NCI-H82 (cell line): ENCODE measurements at regions not wholly inside any gene's neighbourhood (a gene's known extent, or its start where the extent isn't known, plus 50 kb on each side); places are given as distances from the start of the nearest gene placed in this dataset.
"Not testable (repeated sequence)": the region's sequence is repeated elsewhere in the genome, so short reads cannot be mapped to it uniquely, and the experiment has no call there.

Experiments
- DNase-seq: peaks from one replicate; lab custom pipeline; 2025; lab: John Stamatoyannopoulos, UW

DNA sequence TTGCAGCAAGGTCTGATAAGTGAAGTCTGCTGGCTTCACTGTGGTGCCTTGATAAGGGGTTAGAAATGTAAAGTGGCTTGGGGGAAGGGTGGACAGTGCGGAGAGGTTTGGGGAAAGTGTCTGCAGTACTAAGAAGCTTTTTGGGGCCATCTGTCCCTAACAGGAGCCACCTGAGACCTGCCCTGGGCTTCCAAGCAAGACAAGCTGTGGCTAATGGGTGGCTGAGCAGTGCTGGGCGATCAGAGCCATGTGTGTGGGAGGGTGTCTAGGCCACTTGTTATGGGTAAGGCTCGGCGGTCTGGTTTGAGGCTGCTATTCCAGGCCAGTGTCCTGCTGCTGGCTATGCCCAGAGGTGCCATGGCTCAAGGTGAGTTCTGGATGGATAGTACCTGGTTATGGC lies 185.4 kb upstream of the MTMR8 start:
- DNase-seq: no peak

DNA sequence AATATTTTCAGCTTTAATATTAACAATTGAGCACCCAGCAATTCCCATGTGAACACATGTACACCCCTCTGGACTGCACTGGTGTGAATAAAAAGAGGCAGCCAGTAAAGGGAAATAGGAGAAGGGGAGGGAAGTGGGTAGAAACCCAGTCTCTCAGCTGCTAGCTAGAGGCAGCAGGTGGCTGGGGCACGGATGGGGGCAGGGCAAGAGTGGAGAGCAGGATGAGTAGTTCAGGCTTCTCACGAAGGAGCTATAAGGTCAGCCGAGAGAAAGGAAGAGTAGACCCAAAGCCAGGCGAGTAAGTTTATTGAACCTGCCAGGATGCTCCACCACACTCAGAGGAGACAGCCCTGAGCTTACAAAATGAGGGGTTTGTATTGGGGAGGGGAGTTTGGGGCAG lies 184.8 kb upstream of the MTMR8 start:
- DNase-seq: peak; percentile 15

DNA sequence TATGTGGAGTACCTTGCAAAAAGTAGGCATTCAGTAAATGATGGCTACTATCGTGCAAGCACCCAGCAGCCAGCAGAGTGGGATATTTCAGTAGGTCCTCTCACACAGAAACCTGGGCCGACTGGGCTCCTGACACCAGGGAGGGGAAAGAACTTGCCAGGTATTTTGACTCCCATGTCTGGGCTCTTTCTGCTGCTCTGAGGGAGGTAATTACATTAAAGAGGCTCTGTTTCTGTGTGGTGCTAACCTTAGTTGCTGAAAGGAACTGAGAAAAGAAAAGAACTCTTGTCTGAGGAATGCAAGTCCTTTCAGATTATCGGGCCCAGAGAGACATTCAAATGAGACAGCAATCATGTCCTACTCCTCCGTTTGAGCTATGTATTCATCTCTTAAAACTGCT lies 175.8 kb upstream of the MTMR8 start:
- DNase-seq: no peak

DNA sequence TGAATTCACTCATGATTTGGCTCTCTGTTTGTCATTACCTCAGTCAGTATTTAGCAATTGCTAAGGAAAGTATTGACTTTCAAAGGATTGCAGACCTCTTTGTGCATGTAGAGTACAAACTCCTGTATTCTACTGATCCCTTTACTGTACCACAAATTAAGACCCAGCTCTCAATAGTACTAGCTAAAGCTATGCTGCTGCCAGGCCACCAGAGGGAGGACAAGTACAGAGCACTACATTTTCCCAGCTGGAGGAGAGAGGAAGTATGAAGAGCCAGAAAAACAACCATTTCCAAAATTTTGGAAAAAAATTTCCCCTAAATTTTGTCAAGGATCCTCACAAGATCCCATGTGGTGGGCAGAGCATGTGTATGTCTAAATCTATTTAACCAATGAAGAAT lies 175.0 kb upstream of the MTMR8 start:
- no peak for DNase-seq

DNA sequence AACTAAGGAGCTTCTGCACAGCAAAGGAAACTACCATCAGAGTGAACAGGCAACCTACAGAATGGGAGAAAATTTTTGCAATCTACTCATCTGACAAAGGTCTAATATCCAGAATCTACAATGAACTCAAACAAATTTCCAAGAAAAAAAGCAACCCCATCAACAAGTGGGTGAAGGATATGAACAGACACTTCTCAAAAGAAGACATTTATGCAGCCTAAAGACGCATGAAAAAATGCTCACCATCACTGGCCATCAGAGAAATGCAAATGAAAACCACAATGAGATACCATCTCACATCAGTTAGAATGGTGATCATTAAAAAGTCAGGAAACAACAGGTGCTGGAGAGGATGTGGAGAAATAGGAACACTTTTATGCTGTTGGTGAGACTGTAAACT lies 170.1 kb upstream of the MTMR8 start:
- not testable (repeated sequence) for DNase-seq

DNA sequence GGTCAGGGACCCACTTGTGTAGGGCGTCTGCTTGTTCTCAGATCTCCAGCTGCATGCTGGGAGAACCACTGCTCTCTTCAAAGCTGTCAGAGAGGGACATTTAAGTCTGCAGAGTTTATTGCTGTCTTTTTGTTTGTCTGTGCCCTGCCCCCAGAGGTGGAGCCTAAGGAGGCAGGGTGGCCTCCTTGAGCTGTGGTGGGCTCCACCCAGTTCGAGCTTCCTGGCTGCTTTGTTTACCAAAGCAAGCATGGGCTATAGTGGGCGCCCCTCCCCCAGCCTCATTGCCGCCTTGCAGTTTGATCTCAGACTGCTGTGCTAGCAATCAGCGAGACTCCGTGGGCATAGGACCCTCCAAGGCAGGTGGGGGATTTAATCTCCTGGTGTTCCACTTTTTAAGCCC lies 154.0 kb upstream of the MTMR8 start:
- peak; percentile 7 for DNase-seq

DNA sequence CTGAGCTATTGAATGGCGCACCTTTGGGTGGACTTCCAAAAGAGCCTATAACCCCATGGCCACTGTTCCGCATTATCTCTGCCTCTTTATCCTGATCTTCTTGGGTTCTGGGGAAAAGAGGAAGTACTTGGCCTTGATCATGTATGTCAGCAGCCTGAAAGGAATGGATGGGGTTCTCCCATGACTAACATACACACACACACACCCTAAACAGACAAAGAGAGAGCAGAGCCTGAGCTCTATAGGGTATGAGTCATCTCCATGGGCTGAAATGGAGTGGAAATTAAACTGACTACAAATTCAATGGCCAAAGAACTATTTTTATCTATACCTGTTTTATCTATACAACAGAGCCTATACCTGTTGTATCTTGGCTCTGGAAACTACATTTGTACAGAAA lies 141.5 kb upstream of the MTMR8 start:
- no peak for DNase-seq
